ENCODE measurements at regions not wholly inside any gene's neighbourhood (a gene's known extent, or its start where the extent isn't known, plus 50 kb on each side); places are given as distances from the start of the nearest gene placed in this dataset.

- TF ChIP-seq CTCF (IDR thresholded peaks at IDR 0.05) (no peak), ZFX (IDR thresholded peaks at IDR 0.05; ENCODE audit: borderline replicate concordance) (no peak)
Observed at GRCh38 chr22:22728382-22728781, 84.0 kb downstream of the GGTLC2 start.
